Body of pancreas (tissue), 4 donors: ENCODE measurements at regions not wholly inside any gene's neighbourhood (a gene's known extent, or its start where the extent isn't known, plus 50 kb on each side); places are given as distances from the start of the nearest gene placed in this dataset.

Experiments
- ATAC-seq: fragments of 150-250 bp; one replicate; pipeline ENCODE4 v1.9.1; 2016
- DNase-seq, 4 donors: peaks; one replicate each; pipeline ENCODE4 v3.0.0-alpha.2; 2019
- H3K27ac ChIP-seq, 4 donors: fragments of 200-600 bp; sonication (generic); 1 replicate in 3 of 4; 2 replicates in 1 of 4; pipeline versions ENCODE4 v1.5.1 to v1.6.1; 2016 to 2019; ENCODE audit warnings: mild to moderate bottlenecking in 1 of 4, mixed read lengths in 1 of 4, moderate library complexity in 1 of 4
- H3K27me3 ChIP-seq, 2 donors: fragments of 200-600 bp; sonication (generic); one replicate each; pipeline ENCODE4 v1.6.0; 2016; ENCODE audit warnings: mild to moderate bottlenecking in 1 of 2
- H3K36me3 ChIP-seq, 2 donors: fragments of 200-600 bp; sonication (generic); replicated peaks in 1 of 2; 2 replicates each; pipeline ENCODE4 v1.5.1; 2016; ENCODE audit warnings: low read depth in 2 of 2; ENCODE audit not compliant: insufficient read depth in 1 of 2
- H3K4me1 ChIP-seq: fragments of 200-600 bp; sonication (generic); one replicate; pipeline ENCODE4 v1.6.0; 2016
- H3K4me3 ChIP-seq, 2 donors: fragments of 200-600 bp; sonication (generic); 1 replicate in 1 of 2; 2 replicates in 1 of 2; pipeline ENCODE4 v1.5.1; 2016 to 2019
- H3K9me3 ChIP-seq, 3 donors: fragments of 200-600 bp; sonication (generic); 1 replicate in 2 of 3; 2 replicates in 1 of 3; pipeline ENCODE4 v1.5.1; 2016
- POLR2A ChIP-seq, 3 donors: fragments of 450-650 bp; IDR thresholded peaks; one replicate each; pipeline ENCODE4 v1.6.1; 2016; ENCODE audit warnings: antibody characterized with exemption in 3 of 3, mild to moderate bottlenecking in 2 of 3
- WGBS, 2 donors: methylation state at CpG; one replicate each; pipeline ENCODE4 v1.1.5; 2017; 5-methylcytosine and 5-hydroxymethylcytosine counted together
- intact Hi-C: fragments of 100-400 bp; cut with DNase I; formaldehyde crosslinking; loops from one replicate; pipeline ENCODE4 v1.15.1; 2023
- TF ChIP-seq, protein P1 (sequence below), 7 experiments: fragments of 450-650 bp in 4 of 7; fragments of 200-600 bp in 3 of 7; sonication (generic) in 3 of 7; IDR thresholded peaks; one replicate each; pipeline ENCODE4 v1.5.1; 2016 to 2019; ENCODE audit warnings: antibody characterized with exemption in 7 of 7

DNA sequence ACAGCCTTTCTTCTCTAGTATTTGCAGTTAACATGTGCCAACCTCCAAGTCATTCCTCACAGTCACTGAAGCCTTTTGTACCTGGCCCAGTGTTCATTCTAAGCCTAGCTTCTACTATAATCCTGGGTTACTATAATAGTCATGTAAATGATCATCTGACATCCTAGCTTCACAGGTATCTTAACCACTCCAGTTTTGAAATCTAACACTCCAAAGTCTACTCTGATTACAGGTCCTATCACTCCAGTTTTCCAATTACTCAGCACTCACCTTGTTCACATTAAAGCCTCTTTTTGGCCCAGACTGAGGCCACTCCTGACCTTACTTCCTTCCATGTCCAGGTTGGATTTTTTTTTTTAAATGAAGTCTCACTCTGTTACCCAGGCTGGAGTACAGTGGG, 87.6 kb upstream of the ZCCHC13 start:
- Histone ChIP-seq H3K27me3 (no peaks in the 10 kb centered on the region), H3K4me3 (no peak overlapping the region), H3K4me1 (no peaks in the 10 kb centered on the region), H3K9me3 (no peaks in the 10 kb centered on the region), H3K36me3 (no peaks in the 10 kb centered on the region), H3K27ac (no peak overlapping the region)
- intact Hi-C loops: no loop called here
- TF ChIP-seq, protein P1, sequence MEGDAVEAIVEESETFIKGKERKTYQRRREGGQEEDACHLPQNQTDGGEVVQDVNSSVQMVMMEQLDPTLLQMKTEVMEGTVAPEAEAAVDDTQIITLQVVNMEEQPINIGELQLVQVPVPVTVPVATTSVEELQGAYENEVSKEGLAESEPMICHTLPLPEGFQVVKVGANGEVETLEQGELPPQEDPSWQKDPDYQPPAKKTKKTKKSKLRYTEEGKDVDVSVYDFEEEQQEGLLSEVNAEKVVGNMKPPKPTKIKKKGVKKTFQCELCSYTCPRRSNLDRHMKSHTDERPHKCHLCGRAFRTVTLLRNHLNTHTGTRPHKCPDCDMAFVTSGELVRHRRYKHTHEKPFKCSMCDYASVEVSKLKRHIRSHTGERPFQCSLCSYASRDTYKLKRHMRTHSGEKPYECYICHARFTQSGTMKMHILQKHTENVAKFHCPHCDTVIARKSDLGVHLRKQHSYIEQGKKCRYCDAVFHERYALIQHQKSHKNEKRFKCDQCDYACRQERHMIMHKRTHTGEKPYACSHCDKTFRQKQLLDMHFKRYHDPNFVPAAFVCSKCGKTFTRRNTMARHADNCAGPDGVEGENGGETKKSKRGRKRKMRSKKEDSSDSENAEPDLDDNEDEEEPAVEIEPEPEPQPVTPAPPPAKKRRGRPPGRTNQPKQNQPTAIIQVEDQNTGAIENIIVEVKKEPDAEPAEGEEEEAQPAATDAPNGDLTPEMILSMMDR (IDR thresholded peaks at IDR 0.05): no peak
- DNase-seq (no peak), ATAC-seq (no peak)

DNA sequence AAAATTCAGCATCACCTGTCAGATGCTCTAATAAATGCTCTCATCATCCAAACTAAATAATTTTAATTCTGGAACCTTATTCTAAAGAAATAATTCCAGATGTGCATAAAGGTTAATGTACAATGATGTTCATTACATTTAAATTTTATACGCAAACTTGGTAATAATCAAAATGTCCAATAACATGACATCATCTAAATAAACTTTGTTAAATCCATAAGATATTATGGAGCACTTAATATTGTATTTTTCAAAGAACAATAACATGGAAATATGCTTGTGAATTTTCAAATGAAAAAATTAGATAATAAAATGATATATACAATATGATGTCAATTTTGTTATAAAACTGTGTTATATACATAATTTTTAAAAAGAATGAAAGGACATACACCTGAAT, 92.1 kb upstream of the ZCCHC13 start:
- intact Hi-C loops: no loop called here
- 97 to 100% methylated on average over 1 of the region's 1 CpG for WGBS, 2 donors

DNA sequence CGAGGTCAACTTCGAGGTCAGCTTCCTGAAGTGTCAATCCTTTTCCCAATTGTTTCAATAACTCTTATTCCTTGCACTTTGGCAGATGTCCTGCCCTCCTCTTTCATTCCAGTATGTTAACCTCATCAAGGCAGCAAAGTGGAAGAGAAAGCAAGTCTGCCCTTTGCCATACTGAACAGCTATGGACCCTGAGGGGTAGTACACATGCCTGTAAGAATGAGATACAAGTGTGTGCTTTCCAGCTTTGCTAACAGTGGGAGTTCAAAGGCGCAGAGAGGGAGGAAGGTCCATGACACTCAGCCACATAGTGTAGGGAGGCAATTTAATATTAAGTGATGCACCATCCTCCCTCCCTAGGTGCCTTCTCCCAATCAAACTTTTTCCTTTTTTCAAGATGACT, 96.4 kb upstream of the ZCCHC13 start:
- Histone ChIP-seq H3K4me3 (no peak overlapping the region), H3K36me3 (no peaks in the 10 kb centered on the region), H3K9me3 (no peaks in the 10 kb centered on the region), H3K27me3 (no peaks in the 10 kb centered on the region), H3K27ac (no peak overlapping the region), H3K4me1 (no peaks in the 10 kb centered on the region)
- intact Hi-C loops: no loop called here
- 97 to 100% methylated on average over 1 to 3 of the region's 3 CpGs for WGBS, 2 donors
- no peak for TF ChIP-seq POLR2A (IDR thresholded peaks at IDR 0.05)
- TF ChIP-seq, protein P1 (IDR thresholded peaks at IDR 0.05): no peak
- DNase-seq (no peak), ATAC-seq (no peak)

More for the DNA sequence above, 92.1 kb upstream of the ZCCHC13 start:
- Histone ChIP-seq H3K9me3 (no peaks in the 10 kb centered on the region), H3K27me3 (no peaks in the 10 kb centered on the region), H3K4me1 (no peaks in the 10 kb centered on the region), H3K27ac (no peak overlapping the region), H3K4me3 (no peak overlapping the region), H3K36me3 (no peaks in the 10 kb centered on the region)
- TF ChIP-seq, protein P1 (IDR thresholded peaks at IDR 0.05): no peak
- no peak for TF ChIP-seq POLR2A (IDR thresholded peaks at IDR 0.05)
- DNase-seq (no peak), ATAC-seq (no peak)

DNA sequence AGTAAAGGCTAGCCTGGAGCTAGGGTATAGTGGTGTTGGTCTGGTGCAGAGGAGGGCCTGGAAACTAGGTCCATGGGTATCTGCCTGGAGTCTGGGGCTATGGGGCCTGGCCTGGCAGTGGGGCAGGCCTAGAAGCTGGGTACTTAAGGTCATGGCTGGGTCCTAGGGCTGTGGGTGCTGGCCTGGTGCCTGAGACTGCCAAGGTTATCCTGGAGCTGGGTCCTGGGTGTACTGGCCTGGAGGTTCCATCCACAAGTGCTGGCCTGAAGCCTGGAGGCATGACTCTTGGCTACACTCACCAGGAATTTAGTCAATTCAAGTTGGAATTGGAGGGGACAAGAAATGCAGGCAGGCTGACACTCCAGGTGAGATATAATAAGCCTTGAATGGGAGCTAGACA, 108.4 kb upstream of the ZCCHC13 start:
- no peak for TF ChIP-seq POLR2A (IDR thresholded peaks at IDR 0.05)
- TF ChIP-seq, protein P1 (IDR thresholded peaks at IDR 0.05): no peak
- no peaks in the 10 kb centered on the region for H3K36me3 ChIP-seq
- no peak overlapping the region for H3K4me3 ChIP-seq
- H3K27ac ChIP-seq: no peak overlapping the region
- no peaks in the 10 kb centered on the region for H3K4me1 ChIP-seq
- intact Hi-C loops: no loop called here
- no peak for DNase-seq
- no peaks in the 10 kb centered on the region for H3K27me3 ChIP-seq
- no peak for ATAC-seq
- H3K9me3 ChIP-seq: no peaks in the 10 kb centered on the region

DNA sequence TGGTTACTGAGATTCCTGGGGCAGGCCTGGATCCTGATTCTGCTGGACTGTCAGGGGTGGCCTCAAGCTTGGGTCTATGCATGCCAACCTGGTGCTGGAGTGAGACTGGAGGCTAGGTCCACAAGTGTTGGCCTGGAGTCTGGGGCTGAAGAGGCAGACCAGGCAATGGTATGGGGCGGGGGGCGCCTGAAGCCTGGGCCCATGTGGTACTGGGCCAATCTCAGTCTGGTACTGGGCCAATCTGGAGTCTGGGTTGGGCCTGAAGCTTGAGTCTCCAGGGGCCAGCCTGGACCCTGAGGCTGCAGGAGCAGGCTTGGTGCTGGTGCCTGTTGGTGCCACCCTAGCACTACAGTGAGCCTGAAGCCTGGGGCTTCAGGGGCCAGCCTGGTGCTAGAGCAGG, 108.9 kb upstream of the ZCCHC13 start:
- DNase-seq: no peak
- Histone ChIP-seq H3K36me3 (no peaks in the 10 kb centered on the region), H3K27ac (no peak overlapping the region), H3K4me1 (no peaks in the 10 kb centered on the region), H3K9me3 (no peaks in the 10 kb centered on the region), H3K27me3 (no peaks in the 10 kb centered on the region), H3K4me3 (no peak overlapping the region)
- 100% methylated on average over 2 of the region's 2 CpGs; no CpG with 5 or more reads in 1 of the 2 donors for WGBS, 2 donors
- intact Hi-C loops: no loop called here
- no peak for ATAC-seq
- TF ChIP-seq, protein P1 (IDR thresholded peaks at IDR 0.05): no peak
- TF ChIP-seq POLR2A (IDR thresholded peaks at IDR 0.05): no peak
